Adrenal gland (tissue), 5 donors: ENCODE measurements at regions not wholly inside any gene's neighbourhood (a gene's known extent, or its start where the extent isn't known, plus 50 kb on each side); places are given as distances from the start of the nearest gene placed in this dataset.

Experiments
- POLR2A ChIP-seq, 2 donors: fragments of 450-650 bp; IDR thresholded peaks; one replicate each; pipeline ENCODE4 v1.6.1; 2017; ENCODE audit warnings: antibody characterized with exemption in 2 of 2, mild to moderate bottlenecking in 2 of 2, moderate library complexity in 1 of 2
- TF ChIP-seq, protein P1 (sequence below), 6 experiments: fragments of 450-650 bp in 4 of 6; fragments of 200-600 bp in 2 of 6; sonication (generic) in 1 of 6; IDR thresholded peaks; 1 replicate in 5 of 6; 2 replicates in 1 of 6; pipeline versions ENCODE4 v1.5.1 to v1.8.0; 2016 to 2021; ENCODE audit warnings: antibody characterized with exemption in 6 of 6, mild to moderate bottlenecking in 2 of 6, moderate library complexity in 1 of 6
- donor health status: DM: no; HTN: no; CAD: no.

DNA sequence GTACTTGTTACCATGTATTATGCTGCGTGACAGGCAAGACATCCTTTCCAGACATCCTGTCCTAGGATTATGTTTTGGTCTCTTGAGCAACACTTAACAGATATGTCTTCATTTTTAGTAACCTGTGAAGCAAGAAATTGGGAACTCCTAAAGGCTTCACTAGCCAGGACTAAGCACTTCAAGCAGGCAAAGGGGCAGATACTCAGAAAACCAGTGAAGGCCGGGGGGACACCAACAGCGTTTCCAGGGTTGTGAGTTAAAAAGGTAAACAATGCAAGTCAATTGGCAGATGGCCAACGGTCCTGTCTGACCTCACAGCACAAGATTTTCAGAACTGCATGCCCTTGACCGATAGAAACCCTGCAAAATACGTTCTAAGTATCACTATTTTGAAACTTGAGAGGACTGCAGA is 77.6 kb upstream of the SFMBT2 start:
- TF ChIP-seq, protein P1, sequence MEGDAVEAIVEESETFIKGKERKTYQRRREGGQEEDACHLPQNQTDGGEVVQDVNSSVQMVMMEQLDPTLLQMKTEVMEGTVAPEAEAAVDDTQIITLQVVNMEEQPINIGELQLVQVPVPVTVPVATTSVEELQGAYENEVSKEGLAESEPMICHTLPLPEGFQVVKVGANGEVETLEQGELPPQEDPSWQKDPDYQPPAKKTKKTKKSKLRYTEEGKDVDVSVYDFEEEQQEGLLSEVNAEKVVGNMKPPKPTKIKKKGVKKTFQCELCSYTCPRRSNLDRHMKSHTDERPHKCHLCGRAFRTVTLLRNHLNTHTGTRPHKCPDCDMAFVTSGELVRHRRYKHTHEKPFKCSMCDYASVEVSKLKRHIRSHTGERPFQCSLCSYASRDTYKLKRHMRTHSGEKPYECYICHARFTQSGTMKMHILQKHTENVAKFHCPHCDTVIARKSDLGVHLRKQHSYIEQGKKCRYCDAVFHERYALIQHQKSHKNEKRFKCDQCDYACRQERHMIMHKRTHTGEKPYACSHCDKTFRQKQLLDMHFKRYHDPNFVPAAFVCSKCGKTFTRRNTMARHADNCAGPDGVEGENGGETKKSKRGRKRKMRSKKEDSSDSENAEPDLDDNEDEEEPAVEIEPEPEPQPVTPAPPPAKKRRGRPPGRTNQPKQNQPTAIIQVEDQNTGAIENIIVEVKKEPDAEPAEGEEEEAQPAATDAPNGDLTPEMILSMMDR (IDR thresholded peaks at IDR 0.05), result no peak
- TF ChIP-seq POLR2A (IDR thresholded peaks at IDR 0.05), result no peak
